GM12891 (cell line): ENCODE measurements at regions not wholly inside any gene's neighbourhood (a gene's known extent, or its start where the extent isn't known, plus 50 kb on each side); places are given as distances from the start of the nearest gene placed in this dataset.

ENCODE experiments used
- PAX5 ChIP-seq: IDR thresholded peaks from 2 replicates; pipeline ENCODE4 v1.6.1; 2011; ENCODE audit warnings: low read length, moderate library complexity, mild to moderate bottlenecking; ENCODE audit not compliant: insufficient read depth, severe bottlenecking
- POLR2A ChIP-seq: IDR thresholded peaks from 2 replicates; pipeline ENCODE4 v1.6.1; 2011; ENCODE audit warnings: low read depth, low read length, control low read depth
- POLR2AphosphoS5 ChIP-seq: IDR thresholded peaks from 2 replicates; pipeline ENCODE4 v1.6.1; 2011; ENCODE audit warnings: low read depth, low read length, control low read depth
- POU2F2 ChIP-seq: IDR thresholded peaks from 2 replicates; pipeline ENCODE4 v1.6.1; 2011; ENCODE audit warnings: low read depth, mild to moderate bottlenecking, control low read depth, low read length, moderate library complexity
- SPI1 ChIP-seq: IDR thresholded peaks from 2 replicates; pipeline ENCODE4 v1.6.1; 2011; ENCODE audit warnings: low read depth, low read length, control low read depth
- TAF1 ChIP-seq: IDR thresholded peaks from 2 replicates; pipeline ENCODE4 v1.6.1; 2011; ENCODE audit warnings: low read depth, low read length, control low read depth

DNA sequence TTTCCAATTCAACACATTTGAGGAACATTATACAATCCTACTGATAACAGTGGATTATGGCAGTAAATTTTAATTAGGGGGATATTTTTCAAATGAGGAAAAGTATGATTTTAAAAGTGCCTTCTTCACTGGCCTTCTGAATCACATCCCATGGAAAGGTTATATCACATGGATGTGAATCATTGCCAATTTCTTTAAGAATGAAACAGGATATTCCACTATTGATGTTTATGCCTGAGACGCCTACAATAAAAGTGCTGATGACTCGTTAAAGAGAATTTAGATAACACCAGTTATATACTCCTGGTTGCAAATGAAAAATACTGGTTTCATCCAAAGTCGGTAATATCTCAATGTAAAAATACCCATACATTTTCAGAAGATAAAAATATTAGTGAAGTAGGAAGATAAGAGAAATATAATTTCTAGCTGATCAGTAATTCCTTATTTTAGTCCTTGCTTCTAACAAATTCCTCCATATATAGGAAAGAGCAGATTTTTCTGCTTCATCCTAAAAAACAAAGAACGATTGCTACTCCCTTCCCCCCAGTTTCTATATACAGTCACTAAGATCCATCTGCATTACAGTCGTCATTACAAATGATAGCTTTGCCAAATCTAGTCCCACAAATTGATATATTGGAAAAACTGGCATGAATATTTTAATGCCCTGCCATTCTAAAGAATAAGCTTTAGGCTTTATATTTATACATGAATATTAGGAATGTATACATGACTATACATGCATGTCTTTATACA is 139.5 kb upstream of the SOX5 start:
- TF ChIP-seq POLR2AphosphoS5 (no peak), PAX5 (no peak), POLR2A (no peak), TAF1 (no peak), SPI1 (no peak), POU2F2 (no peak)
